Muscle layer of duodenum (tissue), 2 donors: ENCODE measurements at regions not wholly inside any gene's neighbourhood (a gene's known extent, or its start where the extent isn't known, plus 50 kb on each side); places are given as distances from the start of the nearest gene placed in this dataset.

Source experiments
- H3K27ac ChIP-seq: one replicate; pipeline ENCODE4 v1.7.0; 2013; ENCODE audit warnings: mild to moderate bottlenecking, low read length
- H3K27me3 ChIP-seq: one replicate; pipeline ENCODE4 v1.7.0; 2013; ENCODE audit warnings: low read depth, mild to moderate bottlenecking, control low read depth, low read length
- H3K36me3 ChIP-seq, 2 donors: one replicate each; pipeline ENCODE4 v1.7.0; 2013; ENCODE audit warnings: low read length in 2 of 2, control low read depth in 1 of 2, mild to moderate bottlenecking in 1 of 2; ENCODE audit not compliant: insufficient read depth in 2 of 2, control insufficient read depth in 1 of 2
- H3K4me1 ChIP-seq, 2 donors: one replicate each; pipeline ENCODE4 v1.7.0; 2013; ENCODE audit warnings: low read length in 2 of 2, mild to moderate bottlenecking in 2 of 2, control low read depth in 1 of 2, moderate library complexity in 1 of 2; ENCODE audit not compliant: insufficient read depth in 2 of 2, control insufficient read depth in 1 of 2
- H3K4me3 ChIP-seq, 2 donors: one replicate each; pipeline ENCODE4 v1.7.0; 2013; ENCODE audit warnings: low read length in 2 of 2, low read depth in 1 of 2, mild to moderate bottlenecking in 1 of 2
- H3K9me3 ChIP-seq, 2 donors: one replicate each; pipeline ENCODE4 v1.7.0; 2013; ENCODE audit warnings: low read length in 2 of 2, control low read depth in 1 of 2, mild to moderate bottlenecking in 1 of 2; ENCODE audit not compliant: control insufficient read depth in 1 of 2
- donor health status: healthy.

GRCh38 chr1:96363826-96364225, 357.8 kb upstream of the PTBP2 start:
- no peaks in the 10 kb centered on the region for H3K9me3 ChIP-seq
- H3K4me3 ChIP-seq = no peak overlapping the region
- H3K36me3 ChIP-seq = no peaks in the 10 kb centered on the region
- no peaks in the 10 kb centered on the region for H3K4me1 ChIP-seq
- no peak overlapping the region for H3K27ac ChIP-seq
- H3K27me3 ChIP-seq = no peaks in the 10 kb centered on the region

- H3K27me3 ChIP-seq = no peaks in the 10 kb centered on the region
- H3K36me3 ChIP-seq = no peaks in the 10 kb centered on the region
- H3K27ac ChIP-seq = no peak overlapping the region
- no peaks in the 10 kb centered on the region for H3K9me3 ChIP-seq
- no peaks in the 10 kb centered on the region for H3K4me1 ChIP-seq
- H3K4me3 ChIP-seq = no peak overlapping the region
Measured at GRCh38 chr1:96364576-96364975, 357.0 kb upstream of the PTBP2 start.

GRCh38 chr1:96365076-96365475, 356.5 kb upstream of the PTBP2 start:
- no peak overlapping the region for H3K27ac ChIP-seq
- H3K27me3 ChIP-seq = no peaks in the 10 kb centered on the region
- no peaks in the 10 kb centered on the region for H3K9me3 ChIP-seq
- no peaks in the 10 kb centered on the region for H3K4me1 ChIP-seq
- no peak overlapping the region for H3K4me3 ChIP-seq
- H3K36me3 ChIP-seq = no peaks in the 10 kb centered on the region

- Histone ChIP-seq H3K27ac (no peak overlapping the region), H3K4me1 (no peaks in the 10 kb centered on the region)
Measured at GRCh38 chr1:96365596-96366390, 355.8 kb upstream of the PTBP2 start.

DNA sequence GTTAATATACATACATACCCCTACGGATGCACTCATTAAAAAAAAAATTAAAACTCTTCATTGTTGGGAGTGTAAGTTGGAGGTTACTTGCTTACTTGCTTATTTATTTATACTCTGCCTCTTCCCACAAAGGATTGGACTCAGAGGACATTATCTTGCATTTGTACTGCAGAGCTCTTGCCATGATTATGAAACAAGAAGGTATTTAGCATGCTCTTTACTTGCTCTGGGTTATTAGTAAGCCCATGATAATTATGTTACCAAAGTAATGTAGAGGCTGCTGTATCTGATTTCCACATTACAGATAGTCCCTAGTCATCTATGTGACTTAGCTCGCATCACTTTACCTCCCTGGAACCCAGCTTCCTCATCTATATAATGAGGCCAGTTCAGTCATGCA, 355.1 kb upstream of the PTBP2 start:
- H3K9me3 ChIP-seq = no peaks in the 10 kb centered on the region
- H3K4me1 ChIP-seq = no peaks in the 10 kb centered on the region
- no peaks in the 10 kb centered on the region for H3K36me3 ChIP-seq
- no peaks in the 10 kb centered on the region for H3K27me3 ChIP-seq
- no peak overlapping the region for H3K27ac ChIP-seq
- no peak overlapping the region for H3K4me3 ChIP-seq

More at GRCh38 chr1:96365596-96366390, 355.8 kb upstream of the PTBP2 start:
- no peaks in the 10 kb centered on the region for H3K36me3 ChIP-seq
- H3K4me3 ChIP-seq = no peak overlapping the region
- H3K27me3 ChIP-seq = no peaks in the 10 kb centered on the region
- no peaks in the 10 kb centered on the region for H3K9me3 ChIP-seq

DNA sequence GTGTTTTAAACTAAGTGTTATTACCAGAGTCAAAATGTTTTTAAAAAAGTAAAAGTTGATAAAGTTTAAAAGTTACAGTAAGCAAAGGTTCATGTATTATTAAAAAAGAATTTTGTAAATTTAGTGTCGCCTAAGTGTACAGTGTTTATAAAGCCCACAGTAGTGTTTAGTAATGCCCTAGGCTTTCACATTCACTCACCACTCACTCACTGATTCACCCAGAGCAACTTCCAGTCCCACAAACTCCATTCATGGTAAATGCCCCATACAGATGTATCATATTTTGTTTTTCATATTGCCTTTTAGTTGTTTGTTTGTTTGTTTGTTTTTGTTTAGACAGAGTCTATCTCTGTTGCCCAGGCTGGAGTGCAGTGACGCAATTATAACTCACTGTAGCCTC, 353.8 kb upstream of the PTBP2 start:
- Histone ChIP-seq H3K4me3 (no peak overlapping the region), H3K27ac (no peak overlapping the region), H3K9me3 (no peaks in the 10 kb centered on the region), H3K27me3 (no peaks in the 10 kb centered on the region), H3K36me3 (no peaks in the 10 kb centered on the region), H3K4me1 (no peaks in the 10 kb centered on the region)

DNA sequence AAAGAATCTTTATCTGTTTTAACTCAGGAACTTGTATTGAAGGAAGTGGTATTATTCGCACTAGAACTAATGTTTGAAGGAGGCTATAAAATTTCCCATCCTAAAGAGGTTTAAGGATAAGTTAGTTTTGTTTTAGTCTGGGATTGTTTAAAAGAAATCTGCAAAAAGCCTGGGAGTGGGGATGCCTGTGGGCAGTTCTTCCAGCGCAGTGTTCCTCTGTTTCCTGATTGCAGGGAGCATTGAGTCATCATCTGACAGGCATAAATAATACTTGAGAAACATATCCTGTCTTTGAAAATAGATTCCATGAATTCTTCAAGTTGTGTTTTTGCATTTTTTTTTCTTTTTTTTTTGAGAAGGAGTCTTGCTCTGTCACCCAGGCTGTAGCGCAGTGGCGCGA, 350.8 kb upstream of the PTBP2 start:
- Histone ChIP-seq H3K27ac (no peak overlapping the region), H3K36me3 (no peaks in the 10 kb centered on the region), H3K4me1 (no peaks in the 10 kb centered on the region), H3K9me3 (no peaks in the 10 kb centered on the region), H3K4me3 (no peak overlapping the region), H3K27me3 (no peaks in the 10 kb centered on the region)

- Histone ChIP-seq H3K9me3 (no peaks in the 10 kb centered on the region), H3K36me3 (no peaks in the 10 kb centered on the region), H3K4me1 (no peaks in the 10 kb centered on the region), H3K27me3 (no peaks in the 10 kb centered on the region), H3K4me3 (no peak overlapping the region), H3K27ac (no peak overlapping the region)
Measured at GRCh38 chr1:96372881-96373280, 348.7 kb upstream of the PTBP2 start.

- H3K4me1 ChIP-seq = no peaks in the 10 kb centered on the region
- no peaks in the 10 kb centered on the region for H3K27me3 ChIP-seq
- no peaks in the 10 kb centered on the region for H3K36me3 ChIP-seq
- H3K27ac ChIP-seq = no peak overlapping the region
- H3K9me3 ChIP-seq = no peaks in the 10 kb centered on the region
- no peak overlapping the region for H3K4me3 ChIP-seq
Measured at GRCh38 chr1:96374076-96374762, 347.4 kb upstream of the PTBP2 start.

- H3K27ac ChIP-seq = no peak overlapping the region
- H3K36me3 ChIP-seq = no peaks in the 10 kb centered on the region
- no peak overlapping the region for H3K4me3 ChIP-seq
- no peaks in the 10 kb centered on the region for H3K9me3 ChIP-seq
- H3K27me3 ChIP-seq = no peaks in the 10 kb centered on the region
- H3K4me1 ChIP-seq = no peaks in the 10 kb centered on the region
Measured at GRCh38 chr1:96376846-96377245, 344.7 kb upstream of the PTBP2 start.

DNA sequence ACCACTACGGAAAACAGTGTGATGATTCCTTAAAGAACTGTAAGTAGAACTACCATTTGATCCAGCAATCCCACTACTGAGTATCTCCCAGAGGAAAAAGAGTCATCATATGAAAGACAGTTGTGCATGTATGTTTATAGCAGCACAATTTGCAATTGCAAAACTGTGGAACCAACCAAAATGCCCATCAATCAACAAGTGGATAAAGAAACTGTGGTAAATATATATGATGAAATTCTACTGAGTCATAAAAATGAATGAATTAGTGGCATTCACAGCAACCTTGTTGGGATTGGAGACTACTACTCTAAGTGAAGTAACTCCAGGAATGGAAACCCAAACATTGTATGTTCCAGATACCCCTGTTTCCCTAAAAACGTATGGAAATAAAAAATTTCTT, 337.0 kb upstream of the PTBP2 start:
- Histone ChIP-seq H3K4me3 (no peak overlapping the region), H3K9me3 (peaks cover 0 to 10% of the 10 kb centered on the region in 2 donors), H3K27me3 (no peaks in the 10 kb centered on the region), H3K4me1 (no peaks in the 10 kb centered on the region), H3K27ac (no peak overlapping the region), H3K36me3 (no peaks in the 10 kb centered on the region)
